Stomach smooth muscle (tissue), 2 donors: ENCODE measurements at regions not wholly inside any gene's neighbourhood (a gene's known extent, or its start where the extent isn't known, plus 50 kb on each side); places are given as distances from the start of the nearest gene placed in this dataset.

ENCODE experiments used
- H3K27ac ChIP-seq: one replicate; pipeline ENCODE4 v1.7.0; 2013; ENCODE audit warnings: mild to moderate bottlenecking, low read length, inconsistent platforms
- H3K27me3 ChIP-seq, 2 donors: one replicate each; pipeline ENCODE4 v1.7.0; 2013; ENCODE audit warnings: low read length in 2 of 2; ENCODE audit not compliant: insufficient read depth in 2 of 2, control insufficient read depth in 1 of 2
- H3K36me3 ChIP-seq, 2 donors: one replicate each; pipeline ENCODE4 v1.7.0; 2013; ENCODE audit warnings: low read length in 2 of 2; ENCODE audit not compliant: control insufficient read depth in 2 of 2, insufficient read depth in 2 of 2
- H3K4me1 ChIP-seq: one replicate; pipeline ENCODE4 v1.7.0; 2013; ENCODE audit warnings: low read length; ENCODE audit not compliant: control insufficient read depth, insufficient read depth
- H3K4me3 ChIP-seq, 2 donors: one replicate each; pipeline ENCODE4 v1.7.0; 2013; ENCODE audit warnings: low read length in 2 of 2
- H3K9ac ChIP-seq, 2 donors: one replicate each; pipeline ENCODE4 v1.7.0; 2013; ENCODE audit warnings: low read length in 2 of 2, mild to moderate bottlenecking in 1 of 2
- H3K9me3 ChIP-seq, 2 donors: one replicate each; pipeline ENCODE4 v1.7.0; 2013; ENCODE audit warnings: low read length in 2 of 2; ENCODE audit not compliant: control insufficient read depth in 2 of 2
- donor health status: healthy.
- donor health status: Pancreatic carcinoma.

GRCh38 chr3:76456322-76456721, 583.6 kb upstream of the ROBO2 start:
- H3K4me3 ChIP-seq = no peak overlapping the region

GRCh38 chr3:76463501-76463900, 576.4 kb upstream of the ROBO2 start:
- H3K27me3 ChIP-seq = no peaks in the 10 kb centered on the region
- H3K9ac ChIP-seq = no peak overlapping the region
- no peak overlapping the region for H3K27ac ChIP-seq
- no peaks in the 10 kb centered on the region for H3K36me3 ChIP-seq
- H3K4me3 ChIP-seq = no peak overlapping the region
- H3K4me1 ChIP-seq = no peaks in the 10 kb centered on the region
- H3K9me3 ChIP-seq = no peaks in the 10 kb centered on the region

More at GRCh38 chr3:76456322-76456721, 583.6 kb upstream of the ROBO2 start:
- Histone ChIP-seq H3K27me3 (no peaks in the 10 kb centered on the region), H3K4me1 (no peaks in the 10 kb centered on the region), H3K36me3 (no peaks in the 10 kb centered on the region), H3K9me3 (peaks cover 0 to 6% of the 10 kb centered on the region in 2 donors), H3K27ac (no peak overlapping the region), H3K9ac (no peak overlapping the region)

- Histone ChIP-seq H3K36me3 (no peaks in the 10 kb centered on the region), H3K4me1 (no peaks in the 10 kb centered on the region), H3K27ac (no peak overlapping the region), H3K4me3 (no peak overlapping the region), H3K27me3 (no peaks in the 10 kb centered on the region), H3K9ac (no peak overlapping the region), H3K9me3 (no peaks in the 10 kb centered on the region)
Measured at GRCh38 chr3:76470285-76470684, 569.6 kb upstream of the ROBO2 start.

DNA sequence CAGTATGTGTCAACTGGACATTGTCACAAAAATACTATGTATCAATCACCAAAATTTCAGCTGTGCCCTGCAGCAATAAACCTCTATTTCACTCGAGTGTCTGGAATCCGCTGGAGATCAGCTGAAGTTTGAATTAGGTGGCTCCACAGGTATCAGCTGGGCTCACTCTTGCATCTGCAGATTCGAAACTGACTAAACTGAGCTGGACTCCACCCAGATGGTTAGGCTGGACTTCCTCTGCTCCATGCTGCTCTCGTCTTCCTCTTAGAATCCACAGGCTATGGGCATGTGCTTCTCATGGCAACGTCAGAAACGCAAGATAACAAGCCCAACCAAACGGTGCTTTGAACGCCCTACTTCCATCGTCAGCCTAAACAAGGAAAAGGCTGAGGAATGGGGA, 565.3 kb upstream of the ROBO2 start:
- Histone ChIP-seq H3K9me3 (no peaks in the 10 kb centered on the region), H3K9ac (no peak overlapping the region), H3K4me1 (no peaks in the 10 kb centered on the region), H3K27ac (no peak overlapping the region), H3K27me3 (no peaks in the 10 kb centered on the region), H3K4me3 (no peak overlapping the region), H3K36me3 (no peaks in the 10 kb centered on the region)

DNA sequence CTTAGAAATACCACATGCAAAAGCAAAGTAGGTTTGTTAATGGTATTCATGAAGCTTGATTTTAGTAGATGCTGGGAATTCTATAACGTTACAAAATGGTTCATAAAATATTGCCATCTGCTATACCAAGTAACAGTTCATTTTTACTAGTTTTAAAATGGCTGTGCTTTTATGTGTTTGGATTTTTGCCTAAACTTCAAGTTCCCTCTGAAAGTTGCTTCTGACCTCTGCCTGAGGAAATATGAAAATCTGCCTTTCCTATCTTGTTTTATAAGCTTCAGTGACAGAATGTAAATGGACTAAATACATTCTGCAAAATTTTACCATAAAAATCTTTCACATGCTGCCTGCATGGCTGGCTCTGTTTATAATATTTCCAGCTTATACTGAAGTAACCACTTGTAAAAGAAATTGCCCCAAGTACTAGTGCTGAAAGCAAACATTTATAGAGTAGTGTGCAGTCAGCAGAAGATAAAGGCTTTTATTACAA, 560.7 kb upstream of the ROBO2 start:
- H3K36me3 ChIP-seq = no peaks in the 10 kb centered on the region
- no peak overlapping the region for H3K27ac ChIP-seq
- H3K9me3 ChIP-seq = no peaks in the 10 kb centered on the region
- no peaks in the 10 kb centered on the region for H3K4me1 ChIP-seq
- H3K27me3 ChIP-seq = no peaks in the 10 kb centered on the region
- no peak overlapping the region for H3K9ac ChIP-seq
- H3K4me3 ChIP-seq = no peak overlapping the region

GRCh38 chr3:76482510-76482909, 557.4 kb upstream of the ROBO2 start:
- no peak overlapping the region for H3K27ac ChIP-seq
- H3K27me3 ChIP-seq = no peaks in the 10 kb centered on the region
- no peaks in the 10 kb centered on the region for H3K4me1 ChIP-seq
- no peaks in the 10 kb centered on the region for H3K9me3 ChIP-seq
- no peaks in the 10 kb centered on the region for H3K36me3 ChIP-seq
- H3K9ac ChIP-seq = no peak overlapping the region
- no peak overlapping the region for H3K4me3 ChIP-seq

GRCh38 chr3:76487446-76487845, 552.5 kb upstream of the ROBO2 start:
- Histone ChIP-seq H3K27ac (no peak overlapping the region), H3K36me3 (no peaks in the 10 kb centered on the region), H3K4me1 (no peaks in the 10 kb centered on the region), H3K27me3 (no peaks in the 10 kb centered on the region), H3K9ac (no peak overlapping the region), H3K9me3 (peaks cover 3 to 8% of the 10 kb centered on the region in 2 donors), H3K4me3 (no peak overlapping the region)

DNA sequence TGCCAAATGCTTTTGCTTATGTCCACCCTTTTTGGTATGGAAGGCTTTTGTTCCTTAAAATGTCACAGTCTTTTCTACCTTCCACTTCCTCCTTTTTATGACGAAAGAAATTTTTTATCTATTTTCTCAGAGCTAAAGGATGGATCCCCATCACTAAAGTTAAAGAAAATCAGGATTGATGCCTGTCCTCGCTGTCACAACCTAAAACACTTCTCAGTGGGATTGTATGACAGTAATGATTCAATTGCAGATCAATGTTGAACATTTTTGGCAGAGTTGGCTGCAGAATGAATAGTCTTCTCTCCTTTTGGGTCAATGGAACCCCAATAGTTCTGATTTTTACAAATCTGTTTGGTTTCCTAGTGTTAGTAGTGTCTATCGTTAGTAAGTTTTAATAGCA, 549.8 kb upstream of the ROBO2 start:
- Histone ChIP-seq H3K36me3 (no peaks in the 10 kb centered on the region), H3K27ac (no peak overlapping the region), H3K4me3 (no peak overlapping the region), H3K27me3 (no peaks in the 10 kb centered on the region), H3K4me1 (no peaks in the 10 kb centered on the region), H3K9me3 (peaks cover 3 to 8% of the 10 kb centered on the region in 2 donors), H3K9ac (no peak overlapping the region)

GRCh38 chr3:76495216-76495615, 544.7 kb upstream of the ROBO2 start:
- Histone ChIP-seq H3K9ac (no peak overlapping the region), H3K4me3 (no peak overlapping the region), H3K36me3 (no peaks in the 10 kb centered on the region), H3K4me1 (no peaks in the 10 kb centered on the region), H3K27ac (no peak overlapping the region), H3K27me3 (no peaks in the 10 kb centered on the region), H3K9me3 (no peaks in the 10 kb centered on the region)

- Histone ChIP-seq H3K27me3 (no peaks in the 10 kb centered on the region), H3K27ac (no peak overlapping the region), H3K4me3 (no peak overlapping the region), H3K9ac (no peak overlapping the region), H3K9me3 (no peaks in the 10 kb centered on the region), H3K4me1 (no peaks in the 10 kb centered on the region), H3K36me3 (no peaks in the 10 kb centered on the region)
Measured at GRCh38 chr3:76497636-76498035, 542.3 kb upstream of the ROBO2 start.

- Histone ChIP-seq H3K9me3 (no peaks in the 10 kb centered on the region), H3K4me3 (no peak overlapping the region), H3K9ac (no peak overlapping the region), H3K4me1 (no peaks in the 10 kb centered on the region), H3K27ac (no peak overlapping the region), H3K36me3 (no peaks in the 10 kb centered on the region), H3K27me3 (no peaks in the 10 kb centered on the region)
Measured at GRCh38 chr3:76500746-76501275, 539.1 kb upstream of the ROBO2 start.
